HUDEP-2 (cell line): ENCODE measurements at regions not wholly inside any gene's neighbourhood (a gene's known extent, or its start where the extent isn't known, plus 50 kb on each side); places are given as distances from the start of the nearest gene placed in this dataset.

Experiments
- DNase-seq, 76 experiments: peaks; one replicate each; lab custom pipeline; 2025; ENCODE audit not compliant: unreplicated experiment in 76 of 76; lab: John Stamatoyannopoulos, UW

DNA sequence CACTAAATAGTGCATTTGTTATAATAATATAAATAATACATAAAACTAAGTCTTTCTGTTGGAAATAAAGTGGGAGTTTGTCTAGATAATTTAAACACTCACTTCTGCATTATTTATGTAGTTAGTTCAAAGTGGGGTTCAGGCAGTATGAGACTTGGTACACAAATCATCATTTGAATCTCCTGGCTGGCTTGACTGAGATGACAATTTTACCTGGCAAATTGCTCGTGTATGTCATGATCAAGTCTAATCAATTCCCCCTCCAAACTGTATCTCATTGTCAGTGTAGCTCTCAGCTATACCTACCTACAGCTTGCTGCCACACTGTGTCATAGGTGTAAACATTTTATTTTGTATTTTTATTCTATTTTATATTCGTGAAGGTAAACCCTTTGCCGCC is 563.4 kb upstream of the TENM3 start:
- no peak for DNase-seq

DNA sequence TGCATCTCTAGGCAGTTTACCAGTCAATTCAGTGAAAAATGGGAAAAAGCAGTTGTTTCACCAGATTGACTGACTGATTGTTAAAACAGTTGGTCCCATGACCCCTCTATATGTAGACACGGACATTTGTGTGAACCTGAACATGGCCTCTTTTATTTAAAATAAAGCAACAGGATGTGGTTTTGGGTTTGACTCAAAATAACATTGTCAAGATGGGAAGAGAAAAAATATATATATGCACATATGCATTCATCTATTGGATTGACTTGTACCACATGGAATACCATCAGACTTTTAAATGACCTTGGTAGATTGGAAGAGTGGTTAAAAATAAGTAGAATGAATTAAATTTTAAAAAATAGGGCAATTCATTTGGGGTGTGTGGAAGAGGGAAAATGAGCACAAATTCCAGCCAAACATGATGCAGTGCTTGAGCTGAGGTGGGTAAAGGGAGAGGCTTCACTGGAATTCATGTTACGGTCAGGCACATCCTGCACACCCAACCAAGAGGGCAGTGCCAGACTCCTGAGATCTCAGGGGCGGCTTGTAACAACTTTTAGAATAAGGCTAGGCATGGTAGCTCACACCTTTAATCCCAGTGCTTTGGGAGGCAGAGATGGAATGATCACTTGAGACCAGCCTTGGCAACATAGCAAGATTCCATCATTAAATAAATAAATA is 560.7 kb upstream of the TENM3 start:
- no peak for DNase-seq

DNA sequence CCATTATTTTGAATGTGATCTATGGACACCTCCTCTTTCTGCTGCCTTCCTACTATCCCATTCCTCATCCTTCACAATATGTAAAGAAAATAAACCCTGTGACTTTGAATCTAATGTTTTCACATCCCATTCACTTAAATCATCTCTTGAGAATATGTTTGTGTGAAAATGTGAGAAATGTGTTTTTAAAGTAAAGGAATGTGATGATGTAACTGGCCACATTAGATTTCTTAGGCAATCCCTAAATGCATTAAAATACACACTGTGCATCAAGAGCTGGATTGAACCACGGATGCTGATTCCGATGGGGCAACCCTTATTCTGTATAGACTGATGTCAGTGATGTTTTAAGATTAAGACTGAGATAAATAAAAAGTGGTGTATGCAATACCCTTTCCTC is 558.9 kb upstream of the TENM3 start:
- no peak for DNase-seq

DNA sequence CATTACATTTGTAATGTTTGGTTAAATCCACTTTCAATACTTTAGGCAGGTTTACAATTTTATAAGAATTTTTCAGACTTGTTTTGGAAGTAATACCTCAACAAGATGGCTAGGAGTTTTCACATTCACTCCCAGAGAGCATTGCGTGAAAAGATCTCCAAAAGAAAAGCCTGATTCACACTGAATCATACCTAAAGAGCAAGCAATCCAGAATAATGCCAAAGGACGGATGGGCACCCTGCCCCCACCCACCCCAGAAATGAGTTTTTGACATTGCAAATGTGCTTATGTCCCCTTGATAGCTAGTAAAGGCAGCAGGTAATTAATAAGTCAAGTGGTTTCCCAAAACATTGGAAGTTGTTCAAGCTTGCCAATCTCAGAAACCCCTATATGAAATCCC is 557.7 kb upstream of the TENM3 start:
- DNase-seq: no peak

DNA sequence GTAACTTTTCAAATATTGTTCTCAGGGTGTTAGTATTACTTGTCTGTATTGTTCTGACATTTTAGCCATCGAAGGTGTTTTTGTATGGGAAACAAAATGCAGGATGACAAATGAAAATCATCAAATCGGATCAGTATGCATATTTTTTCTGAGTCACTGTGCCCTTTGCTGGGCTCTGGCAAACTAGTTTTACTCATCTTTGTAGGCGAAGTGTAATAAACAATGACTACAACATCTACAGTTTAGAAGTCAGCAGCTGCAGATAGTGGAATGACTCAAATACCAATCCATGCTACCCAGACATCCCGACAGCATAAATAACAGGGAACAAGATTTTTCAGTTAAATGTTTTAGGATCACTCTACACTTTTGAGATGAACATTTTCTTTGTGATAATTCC is 557.3 kb upstream of the TENM3 start:
- DNase-seq: no peak

DNA sequence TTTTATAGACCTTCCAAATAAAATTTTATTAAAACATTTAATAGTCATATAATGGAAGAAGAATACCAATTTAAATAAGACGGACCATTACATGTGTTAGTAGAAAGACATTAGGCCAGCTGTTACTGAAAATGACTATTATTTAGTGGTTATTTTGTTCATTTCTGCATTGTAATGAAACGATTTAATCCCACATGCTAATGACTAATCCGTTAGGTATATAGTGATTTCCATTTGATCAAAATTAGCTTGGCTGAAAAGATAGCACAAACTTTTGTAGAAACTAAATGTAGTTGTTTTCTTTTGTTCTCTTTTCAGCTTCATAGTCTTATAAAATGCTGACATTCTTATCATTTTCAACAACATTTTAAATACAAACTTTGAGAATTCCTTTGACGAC is 556.1 kb upstream of the TENM3 start:
- no peak for DNase-seq

DNA sequence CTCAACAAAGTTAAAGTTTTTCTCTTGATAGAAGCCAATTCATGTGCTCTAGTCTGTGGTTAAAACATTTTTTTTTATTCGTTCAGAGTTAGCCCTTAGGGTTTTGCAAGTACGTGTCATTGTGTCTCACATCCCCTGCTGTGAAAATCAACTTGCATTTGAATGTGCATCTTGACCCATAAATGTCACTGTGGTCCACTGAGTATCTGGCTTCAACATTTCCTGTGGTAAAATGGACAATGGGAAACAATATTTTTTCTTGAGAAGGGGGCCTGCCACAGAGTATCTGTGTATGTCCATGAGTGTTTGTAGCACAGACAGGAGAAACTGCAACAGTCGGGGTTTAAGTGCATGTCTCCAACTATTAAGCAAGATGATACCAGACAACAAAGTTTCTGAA is 554.8 kb upstream of the TENM3 start:
- DNase-seq: no peak

DNA sequence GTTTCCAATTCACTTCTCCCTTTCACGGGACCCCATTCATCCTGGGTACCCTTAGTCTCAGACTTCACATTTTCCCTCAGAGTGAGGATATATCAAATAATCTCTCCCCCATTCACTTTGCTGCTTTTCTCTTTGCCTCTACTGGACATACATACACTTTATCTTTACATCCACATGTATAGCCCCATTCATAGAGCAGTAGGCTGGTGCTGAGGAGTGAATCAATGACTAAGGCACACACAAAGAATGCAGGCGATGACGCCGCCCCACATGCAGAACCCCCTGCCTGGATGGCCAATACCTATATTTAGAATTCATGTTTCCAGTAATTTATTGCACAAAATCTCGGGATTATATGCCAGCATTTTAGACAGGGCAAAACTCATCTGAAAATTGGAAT is 554.3 kb upstream of the TENM3 start:
- DNase-seq: no peak

DNA sequence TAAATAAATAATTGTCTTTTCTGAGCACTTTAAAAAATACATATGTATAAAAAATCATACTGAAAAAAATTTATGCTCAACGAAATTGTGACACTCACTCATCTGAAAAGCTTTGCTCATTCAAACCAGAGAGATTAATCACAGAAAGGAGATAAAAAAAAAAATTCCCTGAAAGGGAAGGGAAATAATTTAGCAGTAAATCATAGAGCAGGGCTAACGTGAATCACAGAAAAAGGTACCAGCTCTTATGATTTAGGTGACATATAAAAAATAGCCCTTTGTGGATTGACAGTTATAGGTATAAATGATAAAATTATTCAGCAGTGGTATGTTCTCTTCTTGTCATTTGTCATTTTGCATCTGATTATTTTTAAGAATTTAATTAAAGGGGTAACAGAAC is 552.7 kb upstream of the TENM3 start:
- no peak for DNase-seq

DNA sequence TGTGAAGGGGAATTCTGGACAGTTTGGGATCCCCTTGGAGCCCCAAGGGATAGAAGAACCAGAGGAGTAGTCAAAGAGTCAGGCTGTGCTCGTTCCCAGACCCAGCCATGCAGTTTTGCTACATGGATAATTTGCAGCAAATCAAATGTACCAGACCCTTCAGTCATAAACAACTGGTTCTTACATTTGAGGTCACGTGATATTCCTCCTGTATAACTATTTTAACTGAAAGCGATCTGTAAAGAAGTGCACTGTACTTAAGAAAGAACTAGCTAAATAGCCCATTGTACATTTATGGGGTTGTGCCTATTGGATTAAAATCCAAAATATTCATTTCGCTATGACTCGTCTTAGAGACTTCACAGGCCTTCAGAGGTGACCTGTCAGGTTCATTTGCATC is 550.2 kb upstream of the TENM3 start:
- no peak for DNase-seq

DNA sequence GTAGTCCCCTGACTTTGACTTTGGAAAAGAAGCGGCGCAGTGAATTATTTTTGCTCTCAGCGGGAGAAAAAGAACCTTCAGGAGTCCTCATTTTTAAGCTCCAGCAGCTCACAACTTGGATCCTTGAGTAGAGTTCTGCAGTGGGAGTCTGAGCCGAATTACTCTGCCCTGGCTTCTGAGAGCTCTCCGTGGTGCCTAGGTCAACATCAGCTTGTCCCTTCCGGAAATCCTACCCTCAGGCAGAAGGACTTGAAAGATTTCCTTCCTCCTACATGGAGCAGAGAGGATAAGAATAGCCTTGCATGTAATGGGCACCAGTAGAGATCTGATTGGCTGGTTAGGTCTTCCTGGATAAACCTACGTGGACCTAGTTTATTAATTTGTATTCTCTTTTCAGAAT is 549.7 kb upstream of the TENM3 start:
- no peak for DNase-seq

DNA sequence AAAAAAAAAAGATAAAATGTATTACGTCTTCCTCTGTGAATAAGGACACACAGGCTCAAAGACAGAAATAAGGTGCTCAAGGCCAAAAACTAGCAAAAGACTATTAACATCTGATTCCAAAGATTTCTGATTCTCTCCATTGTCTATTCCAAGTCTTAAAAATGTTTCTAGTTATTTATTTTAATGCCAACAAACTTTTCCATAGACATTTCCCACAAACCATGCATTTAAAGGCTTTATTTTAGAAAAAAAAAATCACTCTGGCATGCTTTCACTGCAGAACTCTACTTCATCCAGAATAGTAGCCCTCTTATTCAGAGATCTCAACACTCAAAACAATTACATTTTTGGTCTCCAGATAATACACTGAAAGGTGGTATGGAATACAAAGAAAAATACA is 545.0 kb upstream of the TENM3 start:
- DNase-seq: no peak

DNA sequence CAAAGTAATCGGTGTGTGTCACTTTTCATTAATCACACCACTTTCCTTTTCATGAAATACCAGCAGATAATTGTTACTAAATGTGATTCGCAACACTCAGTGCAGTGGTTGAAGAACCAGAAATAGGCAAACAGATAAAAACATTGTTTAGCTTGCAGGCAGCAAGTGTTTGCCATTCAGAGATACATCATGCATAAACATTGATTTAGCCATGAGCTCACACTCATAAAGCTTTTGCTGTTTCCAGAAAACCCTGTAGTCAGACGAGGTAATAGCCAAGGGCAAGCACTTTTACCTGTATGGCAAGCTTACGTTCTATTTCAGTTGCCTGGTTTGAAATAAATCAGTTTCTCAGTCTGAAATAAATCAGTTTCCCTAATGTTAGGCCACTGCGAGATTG is 542.0 kb upstream of the TENM3 start:
- no peak for DNase-seq

DNA sequence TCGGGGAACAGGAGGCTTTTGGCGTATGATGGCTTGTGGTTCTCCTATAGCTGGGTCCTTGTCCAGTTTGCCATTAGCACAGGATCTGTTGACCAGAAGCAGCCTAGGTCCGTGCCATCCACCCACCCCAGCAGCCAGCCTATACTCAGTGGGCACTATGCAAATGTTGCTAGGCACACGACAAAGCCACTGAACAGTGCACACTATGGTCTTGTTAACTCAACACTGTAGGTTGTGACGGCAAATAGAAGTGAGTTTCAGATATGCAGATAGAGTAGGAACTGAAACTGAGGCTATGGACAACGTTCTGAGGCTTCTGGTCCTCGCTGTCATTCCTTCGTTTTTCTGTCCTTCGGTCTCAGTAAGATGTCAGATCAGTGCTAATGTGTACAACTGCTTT is 541.3 kb upstream of the TENM3 start:
- DNase-seq: no peak

DNA sequence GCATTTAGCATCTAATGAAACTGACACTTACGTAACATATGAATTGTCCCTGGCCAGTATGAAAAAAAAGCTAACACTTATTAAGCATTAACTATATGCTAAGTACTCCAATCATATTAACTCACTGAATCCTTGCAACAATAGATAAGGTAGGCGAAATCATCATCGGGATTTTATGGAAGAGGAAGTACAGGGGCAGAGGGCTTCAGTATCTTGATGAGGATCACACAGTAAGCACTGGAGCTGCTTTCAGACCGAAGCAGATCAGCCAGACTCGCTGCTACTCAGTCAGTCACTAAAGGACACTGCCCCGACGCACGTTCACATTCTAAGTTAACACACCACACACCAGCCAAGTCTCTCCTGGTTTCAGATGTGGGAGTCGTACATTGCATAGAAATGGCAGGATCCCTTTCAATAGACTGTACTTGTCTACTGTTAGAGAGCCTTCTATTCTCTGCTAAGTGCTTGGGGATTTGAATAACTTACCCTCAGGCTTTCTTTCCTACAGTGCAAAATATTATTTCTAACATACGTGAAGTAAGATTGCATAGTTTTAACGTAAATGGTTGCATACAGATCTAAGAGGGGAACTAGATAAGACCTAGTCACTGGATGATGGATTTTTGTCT is 540.2 kb upstream of the TENM3 start:
- DNase-seq: no peak

DNA sequence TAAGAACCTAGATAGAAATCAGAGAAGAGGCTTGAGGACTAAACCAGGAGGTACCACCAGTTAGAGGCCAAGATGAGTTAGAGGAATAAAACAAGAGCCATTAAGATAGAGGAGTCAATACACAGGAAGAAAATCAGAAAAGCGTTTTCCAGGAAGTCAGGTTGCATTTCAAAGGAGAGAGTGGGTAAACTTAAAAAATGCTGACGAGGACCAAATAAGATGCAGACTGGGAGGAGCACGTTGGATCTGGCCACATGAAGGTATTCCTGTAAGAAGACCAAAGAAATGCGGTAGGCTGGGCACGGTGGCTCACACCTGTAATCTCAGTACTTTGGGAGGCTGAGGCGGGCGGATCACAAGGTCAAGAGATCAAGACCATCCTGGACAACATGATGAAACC is 533.1 kb upstream of the TENM3 start:
- no peak for DNase-seq

DNA sequence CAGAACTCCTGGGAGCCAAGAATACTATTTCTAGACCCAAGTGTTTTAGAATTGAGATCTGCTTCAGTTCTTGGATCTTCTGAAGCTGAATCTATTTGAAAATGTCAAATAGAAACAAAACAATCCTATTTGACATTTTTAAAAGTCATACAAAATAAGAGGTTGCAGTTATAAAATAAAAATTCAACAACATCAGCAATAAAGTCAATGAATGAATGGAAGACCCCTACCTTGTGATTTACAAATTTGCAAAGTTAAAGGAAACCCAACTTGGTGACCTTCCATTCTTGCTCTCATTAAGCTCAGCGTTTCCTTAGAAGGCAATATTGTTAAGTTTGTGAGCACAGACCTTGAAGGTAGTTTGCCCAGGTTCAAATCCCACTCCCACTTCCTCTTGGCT is 531.8 kb upstream of the TENM3 start:
- no peak for DNase-seq

DNA sequence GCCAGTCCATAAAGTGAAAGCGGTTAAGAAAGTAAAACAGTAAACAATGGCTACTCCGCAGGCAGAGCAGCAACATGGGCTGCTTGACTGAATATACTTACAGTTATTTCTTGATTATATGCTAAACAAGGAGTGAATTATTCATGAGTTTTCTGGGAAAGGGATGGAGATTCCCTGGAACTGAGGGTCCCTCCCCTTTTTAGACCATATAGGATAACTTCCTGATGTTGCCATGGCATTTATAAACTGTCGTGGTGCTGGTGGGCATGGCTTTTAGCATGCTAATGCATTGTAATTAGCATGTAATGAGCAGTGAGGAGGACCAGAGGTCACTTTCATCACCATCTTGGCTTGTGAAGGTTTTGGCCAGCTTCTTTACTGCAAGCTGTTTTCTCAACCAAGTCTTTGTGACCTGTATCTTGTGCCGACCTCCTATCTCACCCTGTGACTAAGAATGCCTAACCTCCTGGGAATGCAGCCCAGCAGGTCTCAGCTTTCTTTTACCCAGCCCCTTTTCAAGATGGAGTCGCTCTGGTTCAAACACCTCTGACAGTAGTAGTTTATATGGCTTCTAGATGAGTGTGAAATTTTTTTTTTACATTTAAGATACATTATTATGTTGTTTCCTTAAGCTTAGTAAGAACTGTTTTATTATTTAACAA is 514.8 kb upstream of the TENM3 start:
- DNase-seq: no peak

DNA sequence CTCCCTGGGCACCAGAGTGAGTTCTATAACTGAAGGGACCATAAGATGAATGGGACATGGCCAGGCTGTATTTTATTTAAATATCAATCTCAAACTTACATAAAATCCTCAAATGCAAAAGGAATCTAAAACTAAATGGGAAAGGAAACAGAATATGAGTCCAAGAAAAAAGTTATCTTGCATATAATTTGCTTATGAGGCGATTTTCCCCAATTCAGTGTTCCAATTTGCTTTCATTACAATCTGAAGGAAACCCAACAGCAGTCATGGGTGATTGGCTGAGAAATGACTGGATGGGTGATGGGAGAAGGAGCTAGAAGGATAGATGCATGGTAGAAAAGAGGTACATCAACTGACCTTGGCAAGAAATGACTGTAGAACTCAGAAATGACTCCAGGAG is 511.3 kb upstream of the TENM3 start:
- no peak for DNase-seq

DNA sequence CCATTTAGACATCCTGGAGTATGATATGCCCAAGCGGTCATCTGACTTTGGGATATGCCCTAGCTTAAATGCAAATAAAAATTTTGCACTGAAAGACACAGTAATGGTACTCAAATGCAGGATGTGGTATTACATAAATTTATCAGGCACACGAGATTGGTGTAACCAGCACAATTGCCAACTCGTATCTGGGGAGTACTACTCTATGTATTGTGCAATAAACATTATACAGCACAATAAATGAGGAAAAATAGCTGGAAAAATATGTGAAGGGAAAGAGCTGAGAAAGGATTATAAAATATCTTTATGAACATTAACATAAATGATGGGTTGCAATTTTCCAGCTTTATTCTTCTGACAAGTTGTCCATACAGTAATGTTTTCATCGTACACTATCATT is 505.5 kb upstream of the TENM3 start:
- DNase-seq: no peak

DNA sequence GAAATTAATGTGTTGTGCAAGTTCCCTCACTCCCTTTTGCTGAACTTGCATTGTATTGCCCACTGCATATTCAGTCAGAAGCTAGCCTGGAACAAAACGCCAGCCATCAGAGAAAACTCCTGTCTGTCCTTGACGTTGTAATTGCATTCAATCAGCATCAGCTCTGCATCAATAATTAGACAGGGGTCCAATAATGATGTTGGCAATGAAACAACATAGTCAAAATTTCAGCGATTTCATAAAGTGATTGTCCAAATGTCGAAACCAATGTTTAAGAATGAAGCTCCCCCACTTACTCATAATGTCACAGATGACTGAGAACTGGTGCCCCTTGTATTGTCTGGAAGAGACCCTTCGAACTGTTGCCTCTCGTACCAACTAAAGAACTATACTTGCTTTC is 504.2 kb upstream of the TENM3 start:
- no peak for DNase-seq

DNA sequence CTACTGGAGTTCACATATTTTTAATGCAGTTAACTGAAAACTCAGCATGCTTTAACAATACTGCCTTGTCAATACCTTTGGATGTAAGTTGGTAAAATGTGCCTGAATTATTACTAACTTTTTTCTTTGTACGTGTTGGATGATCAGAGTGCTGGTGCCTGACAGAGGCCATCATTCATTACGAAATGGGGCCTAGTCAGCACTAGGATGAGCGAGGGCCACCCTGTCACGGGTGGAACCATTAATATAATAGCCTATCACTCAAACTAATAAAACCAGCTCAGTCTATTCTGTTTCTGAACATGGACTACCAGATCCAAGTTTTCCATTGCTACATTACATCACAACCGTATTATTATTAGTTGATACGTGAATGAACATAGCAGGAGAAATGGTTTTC is 501.7 kb upstream of the TENM3 start:
- DNase-seq: no peak
